Keratinocyte (primary cell): ENCODE measurements at regions not wholly inside any gene's neighbourhood (a gene's known extent, or its start where the extent isn't known, plus 50 kb on each side); places are given as distances from the start of the nearest gene placed in this dataset.

Source experiments
- DNase-seq: peaks from one replicate; pipeline ENCODE4 v3.0.0-alpha.2; 2011; ENCODE audit warnings: low read depth, missing footprints, low spot score
- FAIRE-seq: peaks from 2 replicates; lab custom pipeline; 2011; peaks lifted over from hg19 to GRCh38; lab: Jason Lieb, UNC
- H2AFZ ChIP-seq: 2 replicates; pipeline ENCODE4 v1.6.0; 2012; ENCODE audit warnings: low read length, control low read depth, inconsistent platforms; ENCODE audit not compliant: control insufficient read depth
- H3K27ac ChIP-seq: 2 replicates; pipeline ENCODE4 v1.5.1; 2011; ENCODE audit warnings: low read length; ENCODE audit not compliant: control insufficient read depth, insufficient read depth
- H3K27me3 ChIP-seq: 3 replicates; pipeline ENCODE4 v1.6.0; 2011; ENCODE audit warnings: low read length; ENCODE audit not compliant: control insufficient read depth, insufficient read depth; ENCODE audit errors: extremely low read depth
- H3K36me3 ChIP-seq, 2 experiments: 2 replicates in 1 of 2; 3 replicates in 1 of 2; pipeline ENCODE4 v1.5.1; 2011; ENCODE audit warnings: low read length in 2 of 2, mild to moderate bottlenecking in 1 of 2; ENCODE audit not compliant: control insufficient read depth in 2 of 2, insufficient read depth in 2 of 2; ENCODE audit errors: extremely low read depth in 1 of 2
- H3K4me1 ChIP-seq: 3 replicates; pipeline ENCODE4 v1.5.1; 2011; ENCODE audit warnings: low read length; ENCODE audit not compliant: control insufficient read depth, insufficient read depth; ENCODE audit errors: extremely low read depth
- H3K4me2 ChIP-seq: 3 replicates; pipeline ENCODE4 v1.6.0; 2011; ENCODE audit warnings: low read depth, low read length; ENCODE audit not compliant: control insufficient read depth, insufficient read depth; ENCODE audit errors: extremely low read depth
- H3K4me3 ChIP-seq, 3 experiments: fragments of 200-600 bp in 1 of 3; sonication (generic) in 1 of 3; 2 replicates in 2 of 3; 3 replicates in 1 of 3; pipeline ENCODE4 v1.5.1; 2011 to 2016; ENCODE audit warnings: low read length in 3 of 3, mild to moderate bottlenecking in 3 of 3, control low read depth in 2 of 3, inconsistent platforms in 1 of 3, low read depth in 1 of 3, mixed read lengths in 1 of 3, mixed run types in 1 of 3, moderate library complexity in 1 of 3; ENCODE audit not compliant: control insufficient read depth in 2 of 3, insufficient read depth in 2 of 3; ENCODE audit errors: extremely low read depth in 1 of 3
- H3K79me2 ChIP-seq: 2 replicates; pipeline ENCODE4 v1.6.0; 2012; ENCODE audit warnings: low read length; ENCODE audit not compliant: control insufficient read depth, insufficient read depth
- H3K9ac ChIP-seq: 3 replicates; pipeline ENCODE4 v1.6.0; 2011; ENCODE audit warnings: low read length; ENCODE audit not compliant: control insufficient read depth, insufficient read depth; ENCODE audit errors: extremely low read depth
- H3K9me1 ChIP-seq: 3 replicates; pipeline ENCODE4 v1.6.0; 2011; ENCODE audit warnings: low read length; ENCODE audit not compliant: control insufficient read depth, insufficient read depth; ENCODE audit errors: extremely low read depth
- H3K9me3 ChIP-seq: 2 replicates; pipeline ENCODE4 v1.5.1; 2012; ENCODE audit warnings: low read depth, low read length; ENCODE audit not compliant: control insufficient read depth
- H4K20me1 ChIP-seq: 3 replicates; pipeline ENCODE4 v1.6.0; 2011; ENCODE audit warnings: low read length; ENCODE audit not compliant: control insufficient read depth, insufficient read depth; ENCODE audit errors: extremely low read depth
- CTCF ChIP-seq, 3 experiments: IDR thresholded peaks in 1 of 3; conservative IDR thresholded peaks in 1 of 3; optimal IDR thresholded peaks in 1 of 3; 2 replicates in 2 of 3; 3 replicates in 1 of 3; pipeline versions ENCODE3 to v1.5.1; 2011; ENCODE audit warnings: low read length in 3 of 3, mild to moderate bottlenecking in 3 of 3, moderate library complexity in 2 of 3, control low read depth in 1 of 3, inconsistent platforms in 1 of 3; ENCODE audit not compliant: insufficient read depth in 2 of 3; ENCODE audit errors: extremely low read depth in 1 of 3
- EZH2 ChIP-seq: IDR thresholded peaks from one replicate; pipeline ENCODE4 v1.6.1; 2012; ENCODE audit warnings: inconsistent platforms, mild to moderate bottlenecking, low read length, moderate library complexity
- dilution Hi-C: fragments of 300-500 bp; cut with MboI; formaldehyde crosslinking; loops from one replicate; pipeline ENCODE4 v1.7.0; 2020; ENCODE audit warnings: low sequenced_read_pairs; ENCODE audit not compliant: extremely low pct_ligation_motif_present

- no peak for DNase-seq
- no peak overlapping the region for H3K4me2 ChIP-seq
- dilution Hi-C loops: no loop called here
- H4K20me1 ChIP-seq: no peaks in the 10 kb centered on the region
- H3K4me1 ChIP-seq: peaks cover 8% of the 10 kb centered on the region
- H3K4me3 ChIP-seq: no peak overlapping the region
- H2AFZ ChIP-seq: no peak overlapping the region
- no peak overlapping the region for H3K9ac ChIP-seq
- no peaks in the 10 kb centered on the region for H3K27me3 ChIP-seq
- no peak for TF ChIP-seq CTCF (optimal IDR thresholded peaks at IDR 0.05 in 1 of 3, IDR thresholded peaks at IDR 0.05 in 1 of 3, conservative IDR thresholded peaks at IDR 0.05 in 1 of 3; ENCODE audit: extremely low read depth in 1 of 3, insufficient read depth in 2 of 3, low read length in 3 of 3)
- TF ChIP-seq EZH2: no peak
- no peaks in the 10 kb centered on the region for H3K79me2 ChIP-seq
- H3K36me3 ChIP-seq: no peaks in the 10 kb centered on the region
- no peak overlapping the region for H3K27ac ChIP-seq
- no peak for FAIRE-seq
- no peaks in the 10 kb centered on the region for H3K9me1 ChIP-seq
- H3K9me3 ChIP-seq: no peaks in the 10 kb centered on the region
Measured at GRCh38 chr15:85314146-85314545, 66.3 kb upstream of the AKAP13 start.

GRCh38 chr15:85314633-85315032, 65.8 kb upstream of the AKAP13 start:
- Histone ChIP-seq H3K36me3 (no peaks in the 10 kb centered on the region), H3K27me3 (no peaks in the 10 kb centered on the region), H3K4me3 (no peak overlapping the region), H3K4me1 (peaks cover 8% of the 10 kb centered on the region), H4K20me1 (no peaks in the 10 kb centered on the region), H3K9ac (no peak overlapping the region), H3K9me1 (no peaks in the 10 kb centered on the region), H3K27ac (no peak overlapping the region), H2AFZ (no peak overlapping the region), H3K9me3 (no peaks in the 10 kb centered on the region), H3K79me2 (no peaks in the 10 kb centered on the region), H3K4me2 (no peak overlapping the region)
- dilution Hi-C loops: no loop called here
- FAIRE-seq (no peak), DNase-seq (no peak)
- TF ChIP-seq CTCF (optimal IDR thresholded peaks at IDR 0.05 in 1 of 3, IDR thresholded peaks at IDR 0.05 in 1 of 3, conservative IDR thresholded peaks at IDR 0.05 in 1 of 3; ENCODE audit: extremely low read depth in 1 of 3, insufficient read depth in 2 of 3, low read length in 3 of 3) (no peak), EZH2 (no peak)
